Endodermal cell (in vitro differentiated cells): ENCODE measurements at regions not wholly inside any gene's neighbourhood (a gene's known extent, or its start where the extent isn't known, plus 50 kb on each side); places are given as distances from the start of the nearest gene placed in this dataset.
"Not testable (repeated sequence)": the region's sequence is repeated elsewhere in the genome, so short reads cannot be mapped to it uniquely, and the experiment has no call there.

Source experiments
- DNase-seq: peaks from one replicate; pipeline ENCODE4 v3.0.0-alpha.2; 2017
- H3K27ac ChIP-seq: 2 replicates; pipeline ENCODE4 v1.5.1; 2013; ENCODE audit warnings: mild to moderate bottlenecking, low read depth, low read length, moderate library complexity
- H3K27me3 ChIP-seq: 2 replicates; pipeline ENCODE4 v1.6.1; 2013; ENCODE audit warnings: mild to moderate bottlenecking, low read length, moderate library complexity; ENCODE audit not compliant: insufficient read depth, control insufficient read depth, poor library complexity, severe bottlenecking
- H3K36me3 ChIP-seq: 2 replicates; pipeline ENCODE4 v1.7.0; 2013; ENCODE audit warnings: mild to moderate bottlenecking, low read length, moderate library complexity; ENCODE audit not compliant: control insufficient read depth, insufficient read depth
- H3K4me1 ChIP-seq: one replicate; pipeline ENCODE4 v1.7.0; 2013; ENCODE audit warnings: low read length; ENCODE audit not compliant: control insufficient read depth, insufficient read depth
- H3K4me3 ChIP-seq: 2 replicates; pipeline ENCODE4 v1.5.1; 2013; ENCODE audit warnings: mild to moderate bottlenecking, low read length, moderate library complexity
- H3K9ac ChIP-seq: 2 replicates; pipeline ENCODE4 v1.6.1; 2013; ENCODE audit warnings: mild to moderate bottlenecking, low read length, moderate library complexity; ENCODE audit not compliant: poor library complexity, severe bottlenecking; ENCODE audit errors: extremely low read depth
- H3K9me3 ChIP-seq: 2 replicates; pipeline ENCODE4 v1.6.1; 2013; ENCODE audit warnings: mild to moderate bottlenecking, low read length, moderate library complexity; ENCODE audit not compliant: control insufficient read depth
- H3K27ac Mint-ChIP-seq: 2 replicates; pipeline ENCODE4 v1.8.0; 2020; ENCODE audit warnings: mixed read lengths
- H3K27me3 Mint-ChIP-seq: 2 replicates; pipeline ENCODE4 v1.8.0; 2021; ENCODE audit warnings: mild to moderate bottlenecking, mixed read lengths; ENCODE audit not compliant: insufficient read depth
- H3K36me3 Mint-ChIP-seq: 2 replicates; pipeline ENCODE4 v1.8.0; 2020; ENCODE audit warnings: low read depth, mixed read lengths
- H3K4me1 Mint-ChIP-seq: 2 replicates; pipeline ENCODE4 v1.8.0; 2020; ENCODE audit warnings: mixed read lengths
- H3K4me3 Mint-ChIP-seq: 2 replicates; pipeline ENCODE4 v1.8.0; 2020; ENCODE audit warnings: mild to moderate bottlenecking, moderate library complexity, mixed read lengths
- H3K9me3 Mint-ChIP-seq: 2 replicates; pipeline ENCODE4 v1.8.0; 2020; ENCODE audit warnings: mild to moderate bottlenecking, mixed read lengths
- CTCF ChIP-seq: fragments of 200-600 bp; sonication (generic); conservative IDR thresholded peaks from 2 replicates; pipeline ENCODE4 v1.5.0; 2021; ENCODE audit warnings: antibody characterized with exemption, mild to moderate bottlenecking
- WGBS, 2 experiments: methylation state at CpG; one replicate each; pipeline versions ENCODE4 v1.1.5 to v1.1.7; 2013; ENCODE audit warnings: missing lambda C conversion rate in 2 of 2, mixed read lengths in 1 of 2; ENCODE audit not compliant: insufficient coverage in 1 of 2, insufficient read length in 1 of 2; 5-methylcytosine and 5-hydroxymethylcytosine counted together

- Histone ChIP-seq H3K4me3 (no peak overlapping the region), H3K9ac (no peak overlapping the region), H3K9me3 (no peaks in the 10 kb centered on the region), H3K4me1 (no peaks in the 10 kb centered on the region), H3K27ac (no peak overlapping the region), H3K36me3 (no peaks in the 10 kb centered on the region), H3K27me3 (no peaks in the 10 kb centered on the region)
- no peak for TF ChIP-seq CTCF
- 69% methylated on average over 1 of the region's 1 CpG; no CpG with 5 or more reads in 1 of the 2 experiments for WGBS, 2 experiments
- Mint-ChIP-seq H3K36me3 (peaks cover 3% of the 10 kb centered on the region), H3K4me1 (peaks cover 14% of the 10 kb centered on the region), H3K4me3 (no peak overlapping the region), H3K27me3 (no peaks in the 10 kb centered on the region), H3K27ac (no peak overlapping the region), H3K9me3 (peaks cover 7% of the 10 kb centered on the region)
- no peak for DNase-seq
Observed at GRCh38 chr12:86945685-86946196, 689.5 kb upstream of the MGAT4C start.

- H3K27me3 Mint-ChIP-seq, H3K27ac ChIP-seq, H3K4me3 ChIP-seq, H3K9ac ChIP-seq, H3K27ac Mint-ChIP-seq, H3K4me3 Mint-ChIP-seq, H3K36me3 Mint-ChIP-seq, H3K9me3 ChIP-seq, H3K27me3 ChIP-seq, H3K36me3 ChIP-seq, DNase-seq, H3K4me1 ChIP-seq: not testable (repeated sequence)
- 100% methylated on average over 1 of the region's 3 CpGs for WGBS, 2 experiments
- H3K9me3 Mint-ChIP-seq: peaks cover 21% of the 10 kb centered on the region
- peaks cover 14% of the 10 kb centered on the region for H3K4me1 Mint-ChIP-seq
Observed at GRCh38 chr12:86944197-86944819, 688.1 kb upstream of the MGAT4C start.

- no peak overlapping the region for H3K27ac ChIP-seq
- H3K4me1 ChIP-seq: no peaks in the 10 kb centered on the region
- no peak overlapping the region for H3K4me3 ChIP-seq
- Mint-ChIP-seq H3K4me3 (no peak overlapping the region), H3K36me3 (no peaks in the 10 kb centered on the region), H3K9me3 (peaks cover 3% of the 10 kb centered on the region), H3K27me3 (no peaks in the 10 kb centered on the region), H3K27ac (no peak overlapping the region), H3K4me1 (peaks cover 4% of the 10 kb centered on the region)
- no peak for TF ChIP-seq CTCF
- no peak overlapping the region for H3K9ac ChIP-seq
- H3K36me3 ChIP-seq: no peaks in the 10 kb centered on the region
- H3K27me3 ChIP-seq: no peaks in the 10 kb centered on the region
- no peaks in the 10 kb centered on the region for H3K9me3 ChIP-seq
- no peak for DNase-seq
Observed at GRCh38 chr12:86931714-86932113, 675.5 kb upstream of the MGAT4C start.

GRCh38 chr12:86929962-86930361 lies 673.8 kb upstream of the MGAT4C start:
- Histone ChIP-seq H3K36me3 (no peaks in the 10 kb centered on the region), H3K9ac (no peak overlapping the region), H3K27me3 (no peaks in the 10 kb centered on the region), H3K4me1 (no peaks in the 10 kb centered on the region), H3K27ac (no peak overlapping the region), H3K4me3 (no peak overlapping the region), H3K9me3 (no peaks in the 10 kb centered on the region)
- Mint-ChIP-seq H3K36me3 (no peaks in the 10 kb centered on the region), H3K9me3 (no peaks in the 10 kb centered on the region), H3K27ac (no peak overlapping the region), H3K4me3 (no peak overlapping the region), H3K4me1 (peaks cover 11% of the 10 kb centered on the region), H3K27me3 (no peaks in the 10 kb centered on the region)
- DNase-seq: no peak
- WGBS, 2 experiments: no CpG with 5 or more reads among the region's 2 CpGs
- no peak for TF ChIP-seq CTCF
